GM21360 (cell line): ENCODE measurements at regions not wholly inside any gene's neighbourhood (a gene's known extent, or its start where the extent isn't known, plus 50 kb on each side); places are given as distances from the start of the nearest gene placed in this dataset.
A peak's percentile ranks its signal among the peaks of the same experiment; 100 is the strongest.

Experiments
- ATAC-seq: cut with Tn5 transposase; IDR thresholded peaks from one replicate; pipeline ENCODE4 v1.9.1; 2021; ENCODE audit warnings: mild to moderate bottlenecking, moderate library complexity; ENCODE audit not compliant: unreplicated experiment

DNA sequence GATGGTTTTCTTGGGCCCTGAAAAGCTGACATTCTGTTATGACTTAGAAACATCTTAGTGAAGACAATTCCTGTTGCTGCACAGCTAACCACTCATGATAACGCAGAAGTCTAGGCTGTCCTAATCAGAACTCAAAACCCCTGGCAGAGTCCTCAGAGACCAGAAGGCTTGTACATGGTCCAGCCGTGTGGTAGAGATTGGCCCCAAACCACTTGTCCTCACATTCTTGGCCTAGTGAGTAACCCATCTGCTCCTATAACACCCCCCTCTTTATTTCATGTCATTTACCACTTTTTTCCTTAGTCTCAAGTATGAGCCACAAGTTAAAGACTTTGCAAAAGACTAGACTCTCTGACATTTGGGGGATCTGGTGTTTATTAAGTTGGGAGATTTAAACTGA is 116.5 kb upstream of the ADAMTS18 start:
- no peak for ATAC-seq

- no peak for ATAC-seq
Observed at GRCh38 chr16:77553130-77553529, 118.3 kb upstream of the ADAMTS18 start.

DNA sequence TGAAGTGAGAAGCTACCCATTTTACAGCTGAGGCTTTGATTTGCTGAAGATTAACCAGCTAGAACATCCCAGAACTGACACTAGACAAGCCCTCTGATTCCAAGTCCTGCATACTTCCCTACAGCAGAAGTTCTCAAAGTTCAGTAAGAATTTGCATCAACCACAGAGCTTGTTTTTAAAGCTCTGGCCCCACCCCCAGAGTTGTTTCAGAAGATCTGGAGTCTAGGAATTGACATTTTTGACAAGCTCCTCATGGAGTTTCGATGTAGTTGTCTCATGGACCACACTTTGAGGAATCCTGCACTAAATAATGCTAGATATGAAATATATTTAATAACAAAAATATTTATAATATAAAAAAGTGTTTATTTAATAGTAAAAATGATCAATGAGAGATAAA is 120.3 kb upstream of the ADAMTS18 start:
- ATAC-seq: no peak

- no peak for ATAC-seq
Observed at GRCh38 chr16:77555791-77556190, 121.0 kb upstream of the ADAMTS18 start.

- no peak for ATAC-seq
Observed at GRCh38 chr16:77556201-77556873, 121.5 kb upstream of the ADAMTS18 start.

DNA sequence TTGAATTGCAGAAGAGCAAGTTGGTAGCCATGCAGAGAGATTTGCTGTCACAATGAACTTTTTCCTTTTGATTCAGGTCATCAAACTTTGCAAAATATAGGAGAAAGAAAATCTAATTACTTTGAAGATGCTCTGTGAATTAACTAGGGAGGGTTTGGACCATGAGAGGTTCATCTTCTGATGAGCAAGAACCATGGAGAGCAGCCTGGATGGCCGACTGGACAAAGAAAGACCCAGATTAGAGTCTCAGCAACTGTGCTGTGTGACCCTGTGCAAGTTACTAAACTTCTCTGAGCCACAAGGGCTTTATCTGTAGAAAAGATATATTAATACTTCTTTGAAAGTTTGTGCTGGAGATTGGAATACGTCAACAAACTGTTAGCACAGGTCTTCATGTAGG is 122.6 kb upstream of the ADAMTS18 start:
- no peak for ATAC-seq

DNA sequence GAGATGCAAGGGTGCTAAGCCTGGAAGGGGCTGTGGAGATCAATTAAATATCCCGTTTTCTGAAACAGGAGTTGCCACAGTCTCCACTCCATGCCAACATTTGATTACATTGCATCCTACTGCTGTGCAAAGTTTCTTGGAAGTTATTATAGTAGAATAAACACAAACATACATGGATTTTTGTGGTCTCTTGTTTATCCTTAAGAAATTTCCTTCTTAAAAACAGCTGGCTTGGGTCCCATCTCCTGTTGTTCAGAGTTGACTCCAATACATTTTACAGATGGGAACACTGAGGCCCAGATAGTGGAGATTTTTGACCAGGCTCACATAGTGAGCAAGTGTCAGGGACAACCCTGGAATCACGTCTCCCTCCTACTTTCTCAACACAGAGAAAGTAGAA is 124.0 kb upstream of the ADAMTS18 start:
- no peak for ATAC-seq

- ATAC-seq: no peak
Observed at GRCh38 chr16:77562497-77562896, 127.7 kb upstream of the ADAMTS18 start.

GRCh38 chr16:77564791-77565390 is 130.1 kb upstream of the ADAMTS18 start:
- ATAC-seq: no peak

- ATAC-seq: no peak
Observed at GRCh38 chr16:77569406-77569805, 134.6 kb upstream of the ADAMTS18 start.

- no peak for ATAC-seq
Observed at GRCh38 chr16:77570574-77570973, 135.7 kb upstream of the ADAMTS18 start.

GRCh38 chr16:77571115-77571862 is 136.5 kb upstream of the ADAMTS18 start:
- ATAC-seq: no peak

- no peak for ATAC-seq
Observed at GRCh38 chr16:77574867-77575624, 140.2 kb upstream of the ADAMTS18 start.

DNA sequence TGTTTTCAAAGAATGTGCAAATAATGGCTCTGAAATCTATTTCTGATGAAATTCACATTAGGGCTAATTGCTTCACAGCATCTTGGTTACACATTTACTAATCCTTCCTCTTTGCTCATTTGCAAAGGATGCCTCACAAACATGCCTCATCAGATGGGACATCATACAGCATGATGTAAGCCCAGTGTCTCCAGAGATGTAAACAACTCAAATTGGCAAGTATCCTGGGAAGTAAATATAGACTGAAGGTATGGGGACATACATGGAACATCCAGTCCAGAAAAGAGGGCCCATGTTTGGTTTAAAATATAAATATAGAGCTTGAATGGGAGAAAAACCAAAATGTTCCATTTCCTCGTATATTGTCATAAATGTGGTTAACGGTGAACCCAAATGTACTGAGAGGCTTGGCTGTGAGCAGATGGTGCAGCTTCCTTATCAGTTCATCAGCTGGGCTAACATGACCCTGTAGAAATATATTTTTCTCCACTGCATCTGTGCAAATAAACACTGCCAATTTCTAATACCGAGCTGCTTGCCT is 142.9 kb upstream of the NUDT7 start:
- ATAC-seq: no peak

DNA sequence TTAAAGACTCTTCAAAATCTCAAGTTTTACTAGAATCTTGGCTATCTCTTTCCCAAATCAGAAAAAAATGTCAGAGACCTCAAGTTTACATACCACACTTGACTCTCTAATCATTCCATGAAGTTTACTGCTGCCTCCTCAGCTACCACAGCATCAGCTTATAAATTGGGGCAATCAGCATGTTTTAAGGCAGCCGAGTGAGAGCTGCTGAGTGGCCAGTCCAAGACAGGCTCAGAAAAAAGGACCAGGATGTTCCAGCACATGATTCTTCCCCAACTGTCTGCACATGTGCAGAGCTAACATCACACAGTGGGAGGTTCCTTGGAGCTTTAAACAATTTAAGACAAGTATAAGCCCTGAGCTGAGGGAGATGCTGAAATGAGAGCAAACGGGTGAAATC is 140.6 kb upstream of the NUDT7 start:
- ATAC-seq: no peak

- ATAC-seq: peak; percentile 62
Observed at GRCh38 chr16:77584205-77584859, 138.0 kb upstream of the NUDT7 start.

- ATAC-seq: no peak
Observed at GRCh38 chr16:77585379-77586251, 136.7 kb upstream of the NUDT7 start.

DNA sequence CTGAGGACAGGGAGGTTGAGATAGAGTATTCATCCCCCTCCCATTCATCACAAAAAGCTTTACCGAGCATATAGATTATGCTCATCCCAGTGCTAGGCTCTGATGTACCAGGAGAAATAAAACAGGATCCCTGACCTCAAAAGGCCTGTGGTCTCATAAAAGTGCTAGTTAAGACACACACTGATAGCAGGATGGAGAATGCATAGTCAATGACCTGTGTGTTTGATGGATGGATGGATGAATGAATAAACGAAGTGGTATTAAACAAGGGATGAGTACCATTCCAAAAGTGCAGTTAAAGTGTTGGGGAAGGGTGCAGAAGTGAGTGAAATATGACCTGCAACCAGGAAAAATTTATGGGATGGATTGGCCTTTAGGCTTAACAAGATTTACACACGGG is 133.9 kb upstream of the NUDT7 start:
- ATAC-seq: no peak

DNA sequence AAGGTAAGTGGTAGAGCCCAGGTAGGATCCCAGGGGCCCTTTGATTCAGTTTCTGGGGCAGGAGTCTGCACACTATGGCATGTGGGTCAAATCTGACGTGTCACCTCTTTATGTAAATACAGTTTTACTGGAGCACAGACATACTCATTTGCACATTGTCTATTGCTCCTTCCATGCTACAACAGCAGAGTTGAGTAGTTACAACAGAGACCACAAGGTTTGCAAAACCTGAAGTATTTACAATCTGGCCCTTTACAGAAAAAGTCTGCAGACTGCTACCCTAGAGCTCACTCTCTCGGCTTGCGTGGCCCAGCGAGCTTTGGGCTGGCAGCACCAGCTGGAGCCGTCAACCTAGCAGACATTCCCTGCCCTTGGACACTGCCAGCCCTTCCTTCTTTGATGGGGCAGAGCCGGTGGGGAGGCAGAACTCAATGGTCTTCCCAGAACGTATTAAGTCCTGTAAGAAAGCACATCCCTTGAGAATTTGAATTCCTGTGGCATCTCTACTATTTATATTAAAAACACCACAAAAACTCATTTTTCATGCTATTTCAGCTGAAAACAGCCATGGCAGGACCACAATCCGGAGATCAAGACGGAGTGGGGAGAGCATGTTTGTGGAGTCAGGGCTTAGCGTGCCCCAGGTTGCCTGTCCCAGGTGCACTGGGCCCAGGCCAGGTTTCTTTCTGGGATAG is 133.1 kb upstream of the NUDT7 start:
- no peak for ATAC-seq
